ENCODE measurements at regions not wholly inside any gene's neighbourhood (a gene's known extent, or its start where the extent isn't known, plus 50 kb on each side); places are given as distances from the start of the nearest gene placed in this dataset.
A peak's percentile ranks its signal among the peaks of the same experiment; 100 is the strongest.

DNA sequence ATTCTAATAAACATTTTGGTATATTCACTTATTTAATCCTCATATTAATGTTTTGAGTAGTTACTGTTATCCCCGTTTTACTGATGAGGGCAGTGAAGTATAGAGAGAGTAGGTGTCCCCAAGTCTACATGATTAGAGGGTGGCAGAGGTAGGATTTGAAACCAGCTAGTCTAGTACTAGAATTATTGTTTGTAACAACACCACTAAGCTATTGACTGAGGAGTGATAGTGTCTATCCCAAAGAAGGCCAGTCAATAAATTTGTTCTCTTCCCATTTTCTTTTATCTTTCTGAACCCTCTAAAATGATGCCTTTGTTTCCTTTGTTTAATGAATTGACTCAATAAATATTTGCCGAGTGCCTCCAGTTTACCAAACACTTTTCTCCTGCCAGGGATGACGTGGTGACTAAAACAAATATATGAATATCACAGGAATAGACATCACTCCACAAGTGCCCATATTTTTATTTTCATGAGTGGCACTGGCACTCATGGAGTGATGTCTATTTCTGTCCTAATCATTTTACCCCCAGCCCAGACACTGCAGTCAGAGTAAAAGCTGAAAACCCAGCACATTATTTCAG is 247.5 kb downstream of the SLC16A7 start:
- Histone ChIP-seq H3K4me1 (replicated peaks in 1 of 4; ENCODE audit: control insufficient read depth in 3 of 4, insufficient read depth in 4 of 4, low read length in 3 of 4) (peaks cover 0 to 2% (median 0%) of the 10 kb centered on the region in 4 experiments; a peak in 1 of 7 replicates), H3K36me3 (ENCODE audit: control insufficient read depth in 2 of 4, insufficient read depth in 4 of 4, low read length in 3 of 4) (no peaks in the 10 kb centered on the region), H3K18ac (ENCODE audit: extremely low read depth, low read length) (no peak overlapping the region), H2BK120ac (replicated peaks; ENCODE audit: low read depth, low read length) (no peak overlapping the region), H3K4ac (replicated peaks; ENCODE audit: insufficient read length, low read depth, low read length) (no peak overlapping the region), H2BK5ac (ENCODE audit: low read depth, low read length) (no peak overlapping the region), H2BK15ac (ENCODE audit: low read length) (no peak overlapping the region), H3K27me3 (replicated peaks in 1 of 4; ENCODE audit: control insufficient read depth in 3 of 4, extremely low read depth in 1 of 4, insufficient read depth in 3 of 4, low read length in 3 of 4) (no peaks in the 10 kb centered on the region), H3K14ac (ENCODE audit: insufficient read length) (no peak overlapping the region), H4K5ac (ENCODE audit: insufficient read length, low read depth, low read length) (no peak overlapping the region), H3K4me2 (ENCODE audit: insufficient read depth in 1 of 2, low read depth in 2 of 2, low read length in 2 of 2) (no peak overlapping the region), H2AK5ac (ENCODE audit: low read depth, low read length) (no peak overlapping the region), H4K20me1 (replicated peaks in 1 of 2; ENCODE audit: control insufficient read depth in 1 of 2, insufficient read depth in 2 of 2, low read length in 2 of 2) (no peaks in the 10 kb centered on the region), H3K23me2 (ENCODE audit: low read depth, low read length) (no peaks in the 10 kb centered on the region), H3K79me1 (ENCODE audit: low read depth, low read length) (no peaks in the 10 kb centered on the region), H3K4me3 (ENCODE audit: extremely low read depth in 1 of 4, insufficient read depth in 2 of 4, low read depth in 3 of 4, low read length in 4 of 4) (no peak overlapping the region), H3K9me3 (ENCODE audit: insufficient read depth in 2 of 2, low read depth in 1 of 2, low read length in 1 of 2) (no peaks in the 10 kb centered on the region), H2AFZ (ENCODE audit: low read length) (no peak overlapping the region), H3K27ac (ENCODE audit: low read depth, low read length) (no peak overlapping the region), H4K91ac (replicated peaks; ENCODE audit: insufficient read length, low read length) (no peak overlapping the region), H3K79me2 (ENCODE audit: control insufficient read depth in 1 of 2, insufficient read depth in 2 of 2, low read length in 2 of 2) (no peaks in the 10 kb centered on the region), H2BK20ac (ENCODE audit: low read length) (no peak overlapping the region), H3K23ac (ENCODE audit: insufficient read length) (no peak overlapping the region), H3K56ac (replicated peaks; ENCODE audit: insufficient read length, low read depth, low read length) (no peak overlapping the region), H2BK12ac (ENCODE audit: low read depth, low read length) (no peak overlapping the region), H4K8ac (ENCODE audit: extremely low read depth, insufficient read depth, low read length) (no peak overlapping the region), H3K9ac (replicated peaks in 1 of 4; ENCODE audit: extremely low read depth in 1 of 4, low read depth in 3 of 4, low read length in 3 of 4) (no peak overlapping the region)
- WGBS, 2 experiments (ENCODE audit: extremely low coverage in 1 of 2, insufficient coverage in 1 of 2, insufficient read length in 1 of 2, insufficient replicate concordance in 2 of 2, low coverage in 1 of 2, low lambda C conversion rate in 2 of 2, missing lambda C conversion rate in 1 of 2), result 95% methylated on average over 3 of the region's 3 CpGs; no CpG with 5 or more reads in 1 of the 2 experiments
- TF ChIP-seq RAD21 (IDR thresholded peaks at IDR 0.05 in 1 of 2, conservative IDR thresholded peaks at IDR 0.05 in 1 of 2; ENCODE audit: low read depth in 2 of 2, low read length in 2 of 2), result peak; percentile 11 to 32; a peak in 3 of 4 replicates
- TF ChIP-seq SP4 (IDR thresholded peaks at IDR 0.05; ENCODE audit: low read length), result no peak
- POLR2A ChIA-PET (ENCODE audit: partially characterized antibody), result interaction anchor here (0.8 kb wide), 1 partner anchor 8 kb away, joined by 3 read pairs; no protein-coding TSS in a partner anchor
- CTCF ChIA-PET (ENCODE audit: partially characterized antibody), result interaction anchor here (1.0 to 4.1 kb wide), 5 partner anchors 8 to 34 kb away, joined by 3 to 20 read pairs (median 4); no protein-coding TSS in a partner anchor
- no peak for DNase-seq (ENCODE audit: low read depth in 1 of 2, low spot score in 2 of 2)
- no peak for FAIRE-seq
